ENCODE measurements at regions not wholly inside any gene's neighbourhood (a gene's known extent, or its start where the extent isn't known, plus 50 kb on each side); places are given as distances from the start of the nearest gene placed in this dataset.

GRCh38 chr4:166482758-166483157 is 609.7 kb downstream of the TLL1 start:
- DNase-seq (ENCODE audit: low read depth, low spot score) = no peak

- no peak for DNase-seq (ENCODE audit: low read depth, low spot score)
Measured at GRCh38 chr4:166491635-166492034, 618.6 kb downstream of the TLL1 start.

- no peak for DNase-seq (ENCODE audit: low read depth, low spot score)
Measured at GRCh38 chr4:166493924-166494345, 620.9 kb downstream of the TLL1 start.

- DNase-seq (ENCODE audit: low read depth, low spot score) = no peak
Measured at GRCh38 chr4:166498546-166498945, 625.5 kb downstream of the TLL1 start.

GRCh38 chr4:166499820-166500219 is 626.8 kb downstream of the TLL1 start:
- no peak for DNase-seq (ENCODE audit: low read depth, low spot score)

GRCh38 chr4:166501941-166502382 is 628.9 kb downstream of the TLL1 start:
- no peak for DNase-seq (ENCODE audit: low read depth, low spot score)

GRCh38 chr4:166502660-166503059 is 629.6 kb downstream of the TLL1 start:
- no peak for DNase-seq (ENCODE audit: low read depth, low spot score)

- DNase-seq (ENCODE audit: low read depth, low spot score) = no peak
Measured at GRCh38 chr4:166506051-166506450, 633.0 kb downstream of the TLL1 start.

GRCh38 chr4:166512267-166512666 is 639.2 kb downstream of the TLL1 start:
- DNase-seq (ENCODE audit: low read depth, low spot score) = no peak

- no peak for DNase-seq (ENCODE audit: low read depth, low spot score)
Measured at GRCh38 chr4:166518315-166518714, 645.3 kb downstream of the TLL1 start.

- DNase-seq (ENCODE audit: low read depth, low spot score) = no peak
Measured at GRCh38 chr4:166518776-166519175, 645.7 kb downstream of the TLL1 start.

- DNase-seq (ENCODE audit: low read depth, low spot score) = no peak
Measured at GRCh38 chr4:166519774-166520173, 646.7 kb downstream of the TLL1 start.

GRCh38 chr4:166527500-166527899 is 654.5 kb downstream of the TLL1 start:
- no peak for DNase-seq (ENCODE audit: low read depth, low spot score)

GRCh38 chr4:166531703-166532102 is 658.7 kb downstream of the TLL1 start:
- no peak for DNase-seq (ENCODE audit: low read depth, low spot score)

- DNase-seq (ENCODE audit: low read depth, low spot score) = no peak
Measured at GRCh38 chr4:166535865-166536264, 662.8 kb downstream of the TLL1 start.

- DNase-seq (ENCODE audit: low read depth, low spot score) = no peak
Measured at GRCh38 chr4:166538491-166539005, 665.5 kb downstream of the TLL1 start.

- DNase-seq (ENCODE audit: low read depth, low spot score) = no peak
Measured at GRCh38 chr4:166546009-166546408, 673.0 kb downstream of the TLL1 start.

- DNase-seq (ENCODE audit: low read depth, low spot score) = no peak
Measured at GRCh38 chr4:166577639-166578038, 656.7 kb downstream of the SPOCK3 start.

- no peak for DNase-seq (ENCODE audit: low read depth, low spot score)
Measured at GRCh38 chr4:166585491-166585890, 648.8 kb downstream of the SPOCK3 start.

GRCh38 chr4:166594326-166594946 is 639.9 kb downstream of the SPOCK3 start:
- DNase-seq (ENCODE audit: low read depth, low spot score) = peak; percentile 15

GRCh38 chr4:166600264-166600663 is 634.0 kb downstream of the SPOCK3 start:
- DNase-seq (ENCODE audit: low read depth, low spot score) = no peak

- no peak for DNase-seq (ENCODE audit: low read depth, low spot score)
Measured at GRCh38 chr4:166602068-166602467, 632.2 kb downstream of the SPOCK3 start.

- DNase-seq (ENCODE audit: low read depth, low spot score) = no peak
Measured at GRCh38 chr4:166622425-166622977, 611.8 kb downstream of the SPOCK3 start.
